HG03439 (cell line): ENCODE measurements at regions not wholly inside any gene's neighbourhood (a gene's known extent, or its start where the extent isn't known, plus 50 kb on each side); places are given as distances from the start of the nearest gene placed in this dataset.
"Not testable (repeated sequence)": the region's sequence is repeated elsewhere in the genome, so short reads cannot be mapped to it uniquely, and the experiment has no call there.

Experiments used
- ATAC-seq: cut with Tn5 transposase; IDR thresholded peaks from one replicate; pipeline ENCODE4 v1.9.1; 2021; ENCODE audit warnings: mild to moderate bottlenecking, moderate library complexity; ENCODE audit not compliant: unreplicated experiment

DNA sequence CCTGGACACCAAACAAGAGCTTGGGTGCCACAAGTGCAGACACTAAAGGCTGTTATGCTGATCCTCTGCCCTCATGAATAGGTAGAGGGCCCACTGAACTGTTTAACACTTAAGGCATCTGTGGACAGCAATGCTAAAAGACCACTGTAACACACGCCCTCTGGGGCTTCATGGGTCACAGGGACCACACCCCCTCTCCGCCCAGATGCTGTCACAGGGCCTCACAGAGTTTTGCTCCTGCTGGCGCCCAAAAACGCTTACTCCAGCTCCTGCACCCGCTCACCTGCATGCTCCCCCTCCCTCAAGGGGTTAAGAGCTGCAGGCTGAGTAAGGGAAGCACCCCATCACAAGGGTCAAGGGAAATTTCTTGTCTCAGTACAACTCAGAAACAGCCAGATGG, 141.8 kb upstream of the NUDT4 start:
- no peak for ATAC-seq

DNA sequence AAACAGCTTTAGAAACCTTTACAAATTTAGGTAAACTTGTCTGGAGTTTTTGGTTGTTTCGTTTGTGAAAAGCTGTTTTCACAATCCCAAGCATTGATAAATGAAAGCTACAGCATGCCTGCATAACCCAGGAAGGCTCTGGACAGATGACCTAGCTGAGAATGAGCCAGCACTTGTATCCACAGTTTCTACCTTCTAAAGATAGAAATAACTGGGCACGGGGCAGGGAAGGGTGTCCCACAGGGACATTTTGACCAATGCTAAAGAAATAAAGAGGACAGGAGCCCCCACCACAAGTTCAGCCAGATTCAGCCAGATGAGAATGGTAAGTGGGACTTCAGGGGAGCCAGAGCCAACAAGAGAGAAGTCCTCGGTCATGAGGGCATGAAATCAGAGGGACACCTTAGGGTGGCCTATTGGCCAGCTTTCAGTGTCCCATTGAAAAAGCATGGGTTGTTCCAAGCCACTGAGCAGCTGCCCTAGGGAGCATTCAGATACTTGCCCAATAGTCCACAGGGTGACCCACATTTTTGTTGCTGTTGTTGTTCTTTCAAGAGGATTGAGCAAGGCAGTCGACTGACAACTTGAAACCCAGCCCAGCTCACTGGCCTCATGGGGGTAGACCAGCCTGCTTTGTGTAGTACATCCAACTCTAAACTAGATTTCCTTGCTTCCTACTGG, 140.3 kb upstream of the NUDT4 start:
- ATAC-seq: no peak

DNA sequence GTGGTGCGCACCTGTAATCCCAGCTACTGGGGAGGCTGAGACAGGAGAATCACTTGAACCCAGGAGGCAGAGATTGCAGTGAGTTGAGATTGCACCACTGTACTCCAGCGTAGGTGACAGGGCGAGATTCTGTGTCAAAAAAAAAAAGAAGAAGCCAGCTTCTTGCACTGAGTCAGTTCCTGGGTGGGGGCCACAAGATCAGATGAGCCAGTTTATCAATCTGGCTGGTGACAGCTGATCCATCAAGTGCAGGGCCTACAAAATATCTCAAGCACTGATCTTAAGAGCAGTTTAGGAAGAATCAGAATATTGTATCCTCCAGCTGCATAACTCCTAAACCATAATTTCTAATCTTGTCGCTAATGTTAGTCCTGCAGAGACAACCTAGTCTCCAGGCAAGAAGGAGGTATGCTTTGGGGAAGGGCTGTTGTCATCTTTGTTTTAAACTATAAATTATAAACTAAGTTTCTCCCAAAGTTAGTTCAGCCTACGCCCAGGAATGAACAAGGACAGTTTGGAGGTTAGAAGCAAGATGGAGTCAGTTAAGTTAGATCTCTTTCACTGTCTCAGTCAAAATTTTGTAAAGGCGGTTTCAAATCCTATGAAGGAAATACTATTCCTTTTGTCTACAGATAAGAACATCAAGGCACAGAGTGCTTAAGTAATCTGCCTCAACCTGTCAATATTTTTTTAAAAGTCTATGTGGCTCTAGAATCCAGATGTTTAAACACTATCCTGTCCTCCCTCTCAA, 139.0 kb upstream of the NUDT4 start:
- ATAC-seq: not testable (repeated sequence)

DNA sequence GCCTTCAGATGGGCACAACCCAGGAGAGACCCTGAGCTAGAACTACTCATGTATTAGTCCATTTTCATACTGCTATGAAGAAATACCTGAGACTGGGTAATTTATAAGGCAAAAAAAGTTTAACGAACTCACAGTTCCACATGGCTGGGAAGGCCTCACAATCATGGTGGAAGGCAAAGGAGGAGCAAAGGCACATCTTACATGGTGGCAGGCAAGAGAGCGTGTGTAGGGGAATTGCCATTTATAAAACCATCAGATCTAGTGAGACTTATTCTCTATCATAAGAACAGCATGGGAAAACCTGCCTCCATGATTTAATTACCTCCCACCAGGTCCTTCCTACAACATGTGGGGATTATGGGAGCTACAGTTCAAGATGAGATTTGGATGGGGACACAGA, 137.9 kb upstream of the NUDT4 start:
- not testable (repeated sequence) for ATAC-seq

DNA sequence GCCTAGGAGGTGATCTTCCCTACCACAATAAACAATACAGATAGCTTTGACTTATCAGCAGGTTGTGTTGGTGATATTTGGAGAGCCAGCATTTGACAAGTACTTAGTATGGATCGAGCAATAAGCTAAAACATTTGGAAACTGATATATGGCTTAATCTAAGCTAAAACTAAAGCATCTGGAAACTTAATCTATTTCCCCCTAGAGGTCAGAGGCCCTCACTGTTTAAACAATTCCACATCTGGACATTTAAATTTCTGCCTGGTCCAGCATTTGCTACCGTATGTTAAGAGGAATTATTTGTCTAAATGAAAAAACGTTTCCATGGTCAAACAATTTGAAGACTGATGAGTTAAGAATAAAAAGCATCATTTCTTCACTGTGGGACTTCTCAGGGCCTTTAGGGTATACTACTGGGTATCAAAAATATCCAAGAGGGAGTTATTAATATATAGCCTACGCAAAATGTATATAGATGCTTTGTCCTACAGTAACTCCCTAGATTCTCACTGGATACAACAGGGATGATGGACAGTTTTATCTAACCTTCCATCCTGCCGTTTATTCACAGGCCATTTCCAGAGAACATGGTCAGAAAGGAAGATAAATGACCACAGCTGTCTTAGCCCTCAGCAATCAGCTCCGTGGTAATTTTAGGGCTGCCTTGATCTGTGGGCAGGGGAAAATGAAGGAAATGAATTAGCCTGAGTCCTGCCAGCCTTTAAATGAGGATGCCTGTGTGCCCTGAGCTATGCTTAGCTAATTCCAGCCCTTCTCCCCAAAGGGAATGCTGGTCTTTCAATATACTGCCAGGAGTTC, 135.4 kb upstream of the NUDT4 start:
- no peak for ATAC-seq

DNA sequence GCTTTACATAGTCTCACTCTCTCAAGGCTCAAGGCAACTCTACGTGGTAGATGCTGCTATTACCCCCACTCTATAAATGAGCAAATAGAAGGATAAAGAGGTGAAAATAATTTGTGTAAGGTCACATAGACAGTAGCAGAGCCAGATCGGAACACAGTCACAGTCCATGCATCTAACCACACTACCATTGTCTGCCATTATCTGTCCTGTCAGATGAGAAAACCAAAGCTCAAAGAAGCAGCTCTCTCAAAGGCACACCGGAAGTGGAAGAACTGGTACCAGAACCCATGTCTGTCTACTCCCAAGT, 134.4 kb upstream of the NUDT4 start:
- no peak for ATAC-seq

DNA sequence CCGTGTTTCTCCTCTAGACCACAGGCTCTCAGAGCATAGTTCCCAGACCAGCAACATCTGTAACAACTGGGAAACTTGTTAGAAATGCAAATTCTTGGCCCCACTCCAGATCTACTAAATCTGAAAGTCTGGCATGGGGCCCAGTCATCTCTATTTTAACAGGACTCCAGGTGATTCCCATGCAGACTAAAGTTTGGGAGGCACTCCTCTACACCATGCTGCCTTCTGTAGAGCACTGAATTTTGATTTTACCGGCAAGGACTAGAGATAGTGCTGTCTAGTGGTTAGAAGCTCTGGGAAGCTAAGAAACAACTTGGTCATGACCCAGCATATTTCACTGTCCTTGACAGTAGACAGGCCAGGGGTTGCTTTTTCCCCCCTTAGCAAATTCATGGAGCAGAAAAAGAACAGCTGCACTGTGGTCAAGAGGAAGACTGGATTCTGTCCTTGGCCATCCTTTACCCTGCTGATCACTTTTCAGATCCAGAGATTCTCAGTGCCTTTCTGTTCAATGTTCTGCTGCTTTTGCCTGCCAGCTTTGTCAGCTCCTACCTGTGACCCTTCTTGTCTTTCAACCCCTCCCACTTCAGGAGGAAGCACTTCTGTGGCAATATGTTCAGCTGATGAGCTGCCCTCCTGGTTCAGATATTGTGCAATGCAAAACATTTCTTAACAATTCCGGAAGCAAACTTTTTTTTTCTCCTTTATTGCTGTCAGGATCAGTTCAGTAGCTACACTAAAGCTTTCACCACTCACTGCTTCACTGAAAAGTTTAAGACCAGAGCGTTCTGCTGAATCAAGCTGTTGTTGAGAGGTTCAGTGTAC, 133.8 kb upstream of the NUDT4 start:
- no peak for ATAC-seq

DNA sequence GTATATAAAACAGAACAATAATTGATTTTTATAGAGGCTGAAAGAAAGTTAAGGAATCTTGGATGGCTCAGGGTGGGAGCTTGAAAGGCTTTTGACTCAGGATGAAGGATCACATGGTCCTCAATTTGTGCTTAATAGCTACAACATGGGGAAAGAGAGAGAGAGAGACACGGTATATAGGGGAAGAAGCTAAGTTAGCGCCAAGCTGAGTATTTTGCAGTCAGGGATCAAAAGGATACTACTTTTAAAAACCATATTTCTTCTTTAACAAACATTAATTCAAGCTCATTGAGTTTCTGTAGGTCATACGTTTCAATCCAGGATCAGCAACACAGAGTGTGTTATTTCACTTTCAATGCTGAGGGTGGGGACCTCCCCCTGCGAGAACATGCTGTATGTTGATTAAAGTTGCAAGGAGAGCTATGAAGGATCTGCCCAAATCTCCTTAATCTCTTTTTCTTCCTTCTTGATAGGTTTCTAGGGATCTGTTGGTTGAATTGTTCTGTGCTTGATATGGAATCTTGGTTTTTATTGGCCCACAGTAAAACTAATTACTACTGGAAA, 133.1 kb upstream of the NUDT4 start:
- peak; percentile 47 for ATAC-seq

DNA sequence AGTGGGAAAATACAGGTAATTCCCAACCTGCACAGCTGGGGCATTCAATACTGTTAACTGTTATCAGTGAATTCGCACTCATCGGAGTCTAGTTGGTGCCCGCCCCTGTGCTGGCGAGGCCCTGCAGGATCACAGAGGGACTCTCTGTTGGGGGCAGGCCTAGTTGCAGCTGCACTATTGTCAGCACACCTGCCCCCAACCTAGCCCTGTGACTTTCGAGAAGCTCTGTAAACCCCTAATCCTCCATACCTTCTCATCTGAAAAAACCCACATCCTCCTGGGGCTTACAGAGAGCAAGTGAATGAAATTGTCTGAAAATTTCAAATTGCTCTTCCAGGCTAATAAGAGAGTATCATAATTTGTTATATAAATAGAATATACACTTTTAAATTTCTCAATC, 132.2 kb upstream of the NUDT4 start:
- peak; percentile 56 for ATAC-seq

DNA sequence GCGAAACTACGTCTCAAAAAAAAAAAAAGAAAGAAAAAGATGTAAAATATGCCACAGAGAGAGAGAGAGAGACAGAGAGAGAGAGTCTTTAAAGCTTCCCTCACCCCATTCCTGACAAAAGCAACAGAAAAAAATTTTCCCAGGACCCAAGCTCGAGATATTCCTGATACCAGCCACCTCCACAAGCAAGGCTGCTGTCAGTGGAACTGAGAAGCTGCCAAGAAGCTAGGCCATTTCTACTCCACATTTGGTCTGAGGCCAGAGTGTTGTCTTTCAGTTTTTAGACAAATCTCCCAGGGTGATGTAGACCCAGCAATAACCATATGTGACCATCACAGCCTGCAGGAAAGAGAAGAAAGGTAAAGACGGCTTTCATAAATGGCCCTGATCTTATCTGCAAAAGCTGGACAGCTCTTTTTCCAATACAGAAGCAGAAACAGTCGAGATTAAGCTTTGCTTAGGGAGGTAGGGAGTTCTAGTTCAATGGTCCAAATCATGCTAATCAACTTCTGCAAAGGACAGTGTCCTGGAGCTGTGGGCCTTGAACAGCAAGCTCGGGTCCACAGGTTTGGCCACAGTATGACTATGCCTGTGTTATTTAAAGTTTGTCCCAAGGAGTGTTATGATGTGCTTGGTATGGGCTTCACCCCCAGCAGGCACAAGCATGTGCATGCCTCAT, 130.3 kb upstream of the NUDT4 start:
- no peak for ATAC-seq

DNA sequence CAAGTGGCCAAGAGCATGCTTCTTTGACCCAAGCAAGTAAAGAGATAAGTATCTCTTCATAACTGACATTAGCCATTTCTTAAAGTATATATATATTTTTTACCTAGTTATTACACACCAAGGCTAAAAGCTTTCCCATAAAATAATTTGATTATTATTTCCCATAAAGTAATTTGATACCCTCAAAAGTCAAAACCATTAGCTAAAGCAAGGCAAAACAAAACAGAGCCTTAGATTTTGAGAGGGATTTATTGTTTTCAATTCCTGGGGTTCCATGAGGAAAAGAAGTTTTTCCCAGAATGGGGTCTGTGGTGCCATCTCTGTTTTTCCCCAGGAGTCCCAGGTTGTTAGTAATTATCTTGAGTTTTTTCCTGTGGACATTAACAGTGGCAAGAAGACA, 125.5 kb upstream of the NUDT4 start:
- ATAC-seq: no peak

DNA sequence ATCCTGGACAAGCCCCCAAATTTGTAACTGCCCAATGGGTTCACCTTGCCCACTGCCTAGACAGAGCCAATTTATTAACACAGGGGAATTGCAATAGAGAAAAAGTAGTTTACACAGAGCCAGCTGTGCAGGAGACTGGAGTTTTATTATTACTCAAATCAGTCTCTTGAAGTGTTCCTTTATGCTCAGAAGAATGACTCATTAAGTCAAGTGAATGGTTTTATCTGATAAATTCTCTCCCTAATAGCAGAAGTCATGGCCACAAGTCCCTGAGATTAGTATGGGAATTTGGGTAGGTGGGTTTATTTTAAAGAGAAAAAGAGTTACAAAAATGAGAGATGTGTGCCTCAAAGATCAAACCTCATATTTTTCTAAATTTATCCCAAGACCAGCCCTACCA, 122.8 kb upstream of the NUDT4 start:
- ATAC-seq: no peak

DNA sequence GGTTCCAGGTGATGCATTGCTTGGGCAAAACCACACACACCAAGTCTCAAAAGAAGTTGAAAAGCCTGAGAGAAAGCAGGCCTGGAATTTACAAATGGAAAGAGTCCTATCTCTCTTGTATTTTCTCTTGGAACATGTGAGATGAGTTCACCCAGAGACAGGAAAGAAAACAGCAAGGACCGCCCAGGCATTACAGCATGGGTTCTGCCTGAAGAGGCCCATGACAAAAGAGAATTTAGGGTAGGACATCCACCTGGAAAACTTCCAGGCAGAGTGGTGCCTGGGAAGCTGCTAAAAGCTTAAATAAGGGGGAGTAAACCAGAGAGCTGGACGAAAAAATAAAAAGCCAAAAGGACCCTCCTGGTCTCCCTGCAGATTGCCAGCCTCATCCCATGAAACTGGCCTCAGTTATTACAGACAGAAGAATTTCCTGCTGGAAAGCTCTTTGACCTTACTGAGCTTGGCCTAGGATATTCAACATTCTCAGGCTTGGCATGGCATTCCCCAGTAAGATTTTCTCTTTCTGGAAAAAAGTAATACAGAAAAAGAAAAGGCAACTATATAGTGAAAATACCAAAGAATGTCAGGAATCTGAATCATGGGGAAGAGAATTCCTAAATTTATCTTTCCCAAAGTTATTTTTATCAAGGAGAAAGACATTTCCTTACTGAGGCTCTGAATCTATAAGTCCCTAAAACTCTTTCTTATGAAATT, 121.3 kb upstream of the NUDT4 start:
- no peak for ATAC-seq

DNA sequence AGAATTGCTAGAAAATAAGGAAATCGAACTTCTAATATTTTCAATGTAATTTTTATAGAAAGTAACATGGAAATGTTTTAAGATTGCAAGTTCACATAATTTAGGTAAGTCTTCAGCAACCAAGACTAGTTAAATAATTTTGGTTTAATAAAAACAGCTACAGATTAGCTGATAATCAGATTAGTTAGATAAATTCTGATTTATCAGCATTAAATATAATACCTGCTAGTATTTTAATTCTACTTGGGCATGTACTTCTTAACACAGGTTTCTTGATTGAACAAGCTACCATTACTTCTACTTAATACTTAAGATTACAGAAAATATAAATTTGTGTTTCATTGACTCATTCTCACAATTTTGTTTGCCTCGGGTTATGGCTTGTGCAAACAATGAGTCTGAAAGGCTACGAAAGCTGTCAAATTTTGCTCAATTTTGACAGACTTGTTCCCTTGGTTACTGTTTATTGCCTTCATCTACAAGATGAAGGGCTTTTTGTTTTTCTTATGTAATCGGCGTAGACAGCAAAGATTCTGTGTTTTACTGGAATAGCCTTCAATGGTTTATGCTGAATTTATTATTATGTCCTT, 116.1 kb upstream of the NUDT4 start:
- ATAC-seq: no peak

DNA sequence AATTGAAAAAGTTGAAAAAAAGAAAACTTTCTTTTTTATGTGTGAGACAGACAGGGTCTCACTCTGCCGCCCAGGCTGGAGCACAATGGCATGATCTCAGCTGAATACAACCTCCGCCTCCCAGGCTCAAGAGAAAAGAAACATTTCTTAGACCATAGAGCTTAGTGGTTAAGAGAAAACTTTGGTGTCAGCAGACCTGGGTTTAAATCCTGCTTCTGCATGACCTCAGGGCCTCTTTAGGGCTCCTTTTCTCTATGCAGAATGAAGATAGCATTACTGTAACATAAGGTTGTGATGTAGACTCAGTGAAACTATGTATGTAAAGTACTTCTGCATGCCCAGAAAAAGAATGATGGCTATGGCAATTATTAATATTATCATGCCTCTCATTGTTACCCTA, 104.7 kb upstream of the NUDT4 start:
- ATAC-seq: no peak

DNA sequence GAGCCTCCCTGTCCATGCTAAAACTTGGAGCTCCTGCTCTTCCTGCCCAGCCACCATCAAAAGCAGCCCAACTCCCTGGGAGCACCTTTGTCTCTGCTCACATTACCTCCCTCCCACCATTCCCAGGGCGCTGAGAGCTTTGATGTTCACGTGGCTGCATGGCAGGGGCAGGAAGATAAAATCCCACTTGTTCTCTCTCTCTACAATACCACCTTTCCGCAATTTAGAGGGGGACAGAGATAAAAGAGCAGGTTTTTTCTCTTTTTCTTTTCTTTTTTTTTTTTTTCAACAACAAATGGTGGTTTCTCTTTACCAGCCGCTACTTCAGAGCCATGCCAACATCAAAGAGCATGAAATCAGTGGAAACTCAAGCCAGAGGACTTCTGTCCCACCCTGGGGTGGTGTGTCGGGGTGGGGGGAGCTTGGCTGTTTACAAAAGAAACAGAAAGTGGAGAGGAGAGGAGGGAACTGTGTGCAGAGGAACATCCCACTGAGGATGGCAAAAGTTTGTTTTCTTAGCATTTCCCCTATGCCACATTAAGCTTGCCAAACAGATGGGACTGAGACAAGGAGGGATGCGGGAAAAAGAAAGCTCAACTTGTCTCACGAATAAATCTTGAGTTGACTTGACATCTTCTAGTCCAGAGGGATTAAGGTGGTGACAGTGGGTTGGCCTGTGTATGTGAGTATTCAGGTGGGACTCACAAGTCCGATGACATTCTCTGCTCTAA, 103.7 kb upstream of the NUDT4 start:
- no peak for ATAC-seq

DNA sequence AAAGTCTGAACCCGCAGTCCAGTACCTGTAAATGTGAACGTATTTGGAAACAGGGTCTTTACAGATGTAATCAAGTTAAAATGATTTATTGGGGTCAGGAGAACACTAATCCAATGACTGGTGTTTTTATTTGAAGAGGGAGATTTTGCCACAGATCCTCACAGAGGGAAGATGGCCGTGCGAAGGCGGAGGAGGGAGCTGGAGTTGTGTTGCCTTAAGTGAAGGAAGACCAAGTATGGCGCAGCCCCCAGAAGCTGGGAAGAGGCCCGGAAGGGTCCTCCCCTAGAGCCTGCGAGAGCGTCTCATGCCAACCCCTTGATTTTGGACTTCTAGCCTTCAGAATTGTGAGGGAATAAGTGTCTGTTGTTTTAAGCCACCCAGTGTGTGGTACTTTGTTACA, 102.8 kb upstream of the NUDT4 start:
- ATAC-seq: no peak

DNA sequence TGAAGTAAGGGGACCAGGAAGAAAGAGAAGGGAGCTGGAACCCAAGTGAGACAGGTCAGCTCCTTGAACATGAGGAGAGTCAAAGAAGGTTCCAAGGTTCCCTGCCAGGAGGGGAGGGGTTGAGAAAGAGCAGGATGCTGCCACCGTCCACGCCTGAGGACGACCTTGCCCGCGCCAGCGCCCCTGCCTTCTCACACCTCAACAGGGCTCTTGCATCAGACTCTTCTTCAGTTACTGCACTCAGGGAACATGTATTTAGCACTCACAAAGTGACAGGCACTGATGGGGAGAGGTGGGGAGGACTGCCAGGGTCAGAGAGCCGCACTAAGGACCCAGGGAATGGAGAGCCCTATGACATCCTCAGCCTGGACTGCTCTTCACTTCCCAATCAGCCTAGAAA, 102.1 kb upstream of the NUDT4 start:
- no peak for ATAC-seq
